HL-60 (cell line): ENCODE measurements at regions not wholly inside any gene's neighbourhood (a gene's known extent, or its start where the extent isn't known, plus 50 kb on each side); places are given as distances from the start of the nearest gene placed in this dataset.
"Not testable (repeated sequence)": the region's sequence is repeated elsewhere in the genome, so short reads cannot be mapped to it uniquely, and the experiment has no call there.

Experiments used
- DNase-seq, 2 experiments: peaks; one replicate each; pipeline ENCODE4 v3.0.0-alpha.2; 2010 to 2020; ENCODE audit warnings: low read depth in 1 of 2, low spot score in 1 of 2
- H3K27ac ChIP-seq: fragments of 250-450 bp; sonication (Bioruptor Pico); replicated peaks from 2 replicates; pipeline ENCODE4 v1.5.1; 2020; ENCODE audit warnings: mild to moderate bottlenecking, moderate library complexity
- H3K27me3 ChIP-seq: fragments of 250-450 bp; sonication (Bioruptor Pico); 2 replicates; pipeline ENCODE4 v1.5.1; 2021; ENCODE audit warnings: mild to moderate bottlenecking, moderate library complexity; ENCODE audit not compliant: insufficient read depth, poor library complexity, severe bottlenecking
- H3K4me3 ChIP-seq: replicated peaks from 2 replicates; pipeline ENCODE4 v1.5.1; 2011; ENCODE audit warnings: mild to moderate bottlenecking, control low read depth, low read length; ENCODE audit not compliant: insufficient read depth
- CTCF ChIP-seq: IDR thresholded peaks from one replicate; pipeline ENCODE4 v1.5.1; 2011; ENCODE audit warnings: low read length, control low read depth, inconsistent platforms; ENCODE audit not compliant: insufficient read depth
- GABPA ChIP-seq: IDR thresholded peaks from 2 replicates; pipeline ENCODE4 v1.6.1; 2012; ENCODE audit warnings: low read depth
- POLR2AphosphoS5 ChIP-seq: IDR thresholded peaks from 2 replicates; pipeline ENCODE4 v1.6.1; 2012; ENCODE audit warnings: low read depth
- REST ChIP-seq: IDR thresholded peaks from 2 replicates; pipeline ENCODE4 v1.6.1; 2012; ENCODE audit warnings: low read depth; ENCODE audit not compliant: insufficient replicate concordance
- SPI1 ChIP-seq: IDR thresholded peaks from 2 replicates; pipeline ENCODE4 v1.6.1; 2012; ENCODE audit warnings: low read depth, mild to moderate bottlenecking, borderline replicate concordance

GRCh38 chr7:68785036-68785435 lies 813.2 kb upstream of the AUTS2 start:
- H3K27me3 ChIP-seq, result no peaks in the 10 kb centered on the region
- DNase-seq, result no peak
- no peak for TF ChIP-seq REST
- no peak overlapping the region for H3K27ac ChIP-seq
- H3K4me3 ChIP-seq, result no peak overlapping the region

- no peak for TF ChIP-seq GABPA
- no peak for TF ChIP-seq REST
- no peak for TF ChIP-seq POLR2AphosphoS5
- TF ChIP-seq SPI1, result no peak
- no peak for TF ChIP-seq CTCF
- no peak for DNase-seq
- Histone ChIP-seq H3K27me3 (no peaks in the 10 kb centered on the region), H3K27ac (no peak overlapping the region), H3K4me3 (no peak overlapping the region)
These were observed 810.7 kb upstream of the AUTS2 start for GRCh38 chr7:68787566-68787965.

GRCh38 chr7:68788529-68788928 lies 809.7 kb upstream of the AUTS2 start:
- H3K27me3 ChIP-seq, H3K27ac ChIP-seq, DNase-seq, H3K4me3 ChIP-seq: not testable (repeated sequence)

- no peaks in the 10 kb centered on the region for H3K27me3 ChIP-seq
- TF ChIP-seq REST (no peak), CTCF (no peak), GABPA (no peak), SPI1 (no peak), POLR2AphosphoS5 (no peak)
- DNase-seq, result no peak
- H3K4me3 ChIP-seq, result no peak overlapping the region
- H3K27ac ChIP-seq, result no peak overlapping the region
These were observed 808.7 kb upstream of the AUTS2 start for GRCh38 chr7:68789597-68789996.
